Stimulated activated CD4-positive, alpha-beta T cell treated with anti-CD3 and anti-CD28 coated beads, TNF-alpha, amount 100 ng/mL, for 24 hours (primary cell): ENCODE measurements at regions not wholly inside any gene's neighbourhood (a gene's known extent, or its start where the extent isn't known, plus 50 kb on each side); places are given as distances from the start of the nearest gene placed in this dataset.

ENCODE experiments used
- DNase-seq, 3 experiments: peaks; one replicate each; pipeline ENCODE4 v3.0.0-alpha.2; 2020; ENCODE audit warnings: low read depth in 3 of 3

GRCh38 chr20:61045091-61045490, 207.0 kb upstream of the CDH4 start:
- no peak for DNase-seq

GRCh38 chr20:61045876-61046585, 206.0 kb upstream of the CDH4 start:
- DNase-seq: no peak

- no peak for DNase-seq
These were observed 205.2 kb upstream of the CDH4 start for GRCh38 chr20:61046721-61047351.

- no peak for DNase-seq
These were observed 204.5 kb upstream of the CDH4 start for GRCh38 chr20:61047515-61047914.

- DNase-seq: no peak
These were observed 203.8 kb upstream of the CDH4 start for GRCh38 chr20:61048302-61048701.

- DNase-seq: no peak
These were observed 202.4 kb upstream of the CDH4 start for GRCh38 chr20:61049684-61050083.

GRCh38 chr20:61050336-61050890, 201.6 kb upstream of the CDH4 start:
- no peak for DNase-seq

GRCh38 chr20:61052195-61052750, 199.8 kb upstream of the CDH4 start:
- DNase-seq: no peak

- DNase-seq: no peak
These were observed 199.2 kb upstream of the CDH4 start for GRCh38 chr20:61052776-61053442.

GRCh38 chr20:61053487-61053886, 198.6 kb upstream of the CDH4 start:
- DNase-seq: no peak

- DNase-seq: no peak
These were observed 198.2 kb upstream of the CDH4 start for GRCh38 chr20:61053889-61054288.

GRCh38 chr20:61054411-61054810, 197.7 kb upstream of the CDH4 start:
- no peak for DNase-seq

- no peak for DNase-seq
These were observed 196.7 kb upstream of the CDH4 start for GRCh38 chr20:61055180-61056010.

- DNase-seq: no peak
These were observed 195.9 kb upstream of the CDH4 start for GRCh38 chr20:61056116-61056515.

GRCh38 chr20:61056627-61057442, 195.2 kb upstream of the CDH4 start:
- DNase-seq: no peak

GRCh38 chr20:61057443-61058121, 194.5 kb upstream of the CDH4 start:
- no peak for DNase-seq

- DNase-seq: no peak
These were observed 190.1 kb upstream of the CDH4 start for GRCh38 chr20:61061981-61062380.

- no peak for DNase-seq
These were observed 186.2 kb upstream of the CDH4 start for GRCh38 chr20:61065853-61066252.

GRCh38 chr20:61066526-61066925, 185.5 kb upstream of the CDH4 start:
- DNase-seq: no peak

- no peak for DNase-seq
These were observed 184.8 kb upstream of the CDH4 start for GRCh38 chr20:61067221-61067620.
